Mesenchymal stem cell (in vitro differentiated cells and primary cell): ENCODE measurements at regions not wholly inside any gene's neighbourhood (a gene's known extent, or its start where the extent isn't known, plus 50 kb on each side); places are given as distances from the start of the nearest gene placed in this dataset.

ENCODE experiments used
- DNase-seq: peaks from one replicate; pipeline ENCODE4 v3.0.0-alpha.2; 2013
- H2AFZ ChIP-seq: one replicate; pipeline ENCODE4 v1.6.1; 2013; ENCODE audit warnings: low read depth, mild to moderate bottlenecking, control low read depth, inconsistent platforms, low read length, moderate library complexity
- H2AK5ac ChIP-seq: 2 replicates; pipeline ENCODE4 v1.6.1; 2013; ENCODE audit warnings: low read length, moderate library complexity, mild to moderate bottlenecking, inconsistent platforms; ENCODE audit not compliant: severe bottlenecking
- H2BK120ac ChIP-seq: one replicate; pipeline ENCODE4 v1.6.1; 2013; ENCODE audit warnings: low read depth, mild to moderate bottlenecking, inconsistent platforms, low read length, moderate library complexity
- H2BK12ac ChIP-seq, 2 experiments: one replicate each; pipeline ENCODE4 v1.6.1; 2013; ENCODE audit warnings: inconsistent platforms in 2 of 2, low read length in 2 of 2, mild to moderate bottlenecking in 2 of 2, moderate library complexity in 2 of 2, control low read depth in 1 of 2
- H2BK15ac ChIP-seq: one replicate; pipeline ENCODE4 v1.6.1; 2013; ENCODE audit warnings: mild to moderate bottlenecking, low read depth, inconsistent platforms; ENCODE audit not compliant: poor library complexity, severe bottlenecking
- H2BK5ac ChIP-seq: 2 replicates; pipeline ENCODE4 v1.6.1; 2013; ENCODE audit warnings: low read depth, mild to moderate bottlenecking, low read length, control low read depth, inconsistent platforms; ENCODE audit not compliant: poor library complexity, severe bottlenecking
- H3K14ac ChIP-seq, 2 experiments: one replicate each; pipeline ENCODE4 v1.6.1; 2013; ENCODE audit warnings: inconsistent platforms in 2 of 2, low read length in 2 of 2, control low read depth in 1 of 2, mild to moderate bottlenecking in 1 of 2, moderate library complexity in 1 of 2
- H3K18ac ChIP-seq, 2 experiments: one replicate each; pipeline ENCODE4 v1.6.1; 2013; ENCODE audit warnings: inconsistent platforms in 2 of 2, low read length in 2 of 2, control low read depth in 1 of 2, low read depth in 1 of 2, mild to moderate bottlenecking in 1 of 2
- H3K23ac ChIP-seq, 2 experiments: one replicate each; pipeline ENCODE4 v1.6.1; 2013; ENCODE audit warnings: inconsistent platforms in 2 of 2, low read length in 2 of 2, mild to moderate bottlenecking in 2 of 2, moderate library complexity in 2 of 2, control low read depth in 1 of 2
- H3K27ac ChIP-seq: 2 replicates; pipeline ENCODE4 v1.5.1; 2013; ENCODE audit warnings: mild to moderate bottlenecking, moderate library complexity, low read length, control low read depth, inconsistent platforms; ENCODE audit not compliant: poor library complexity, severe bottlenecking
- H3K27me3 ChIP-seq, 2 experiments: 2 replicates each; pipeline versions ENCODE4 v1.6.1 to v1.7.0; 2013; ENCODE audit warnings: low read length in 2 of 2, mild to moderate bottlenecking in 2 of 2, moderate library complexity in 2 of 2, control low read depth in 1 of 2, inconsistent platforms in 1 of 2; ENCODE audit not compliant: control insufficient read depth in 1 of 2, insufficient read depth in 1 of 2
- H3K36me3 ChIP-seq, 2 experiments: 2 replicates each; pipeline versions ENCODE4 v1.6.1 to v1.7.0; 2013; ENCODE audit warnings: low read length in 2 of 2, control low read depth in 1 of 2, inconsistent platforms in 1 of 2, low read depth in 1 of 2, mild to moderate bottlenecking in 1 of 2; ENCODE audit not compliant: insufficient read depth in 2 of 2, control insufficient read depth in 1 of 2
- H3K4ac ChIP-seq, 2 experiments: one replicate each; pipeline ENCODE4 v1.6.1; 2013; ENCODE audit warnings: inconsistent platforms in 2 of 2, low read length in 2 of 2, mild to moderate bottlenecking in 2 of 2, moderate library complexity in 2 of 2, control low read depth in 1 of 2, low read depth in 1 of 2
- H3K4me1 ChIP-seq: 2 replicates; pipeline ENCODE4 v1.6.1; 2013; ENCODE audit warnings: low read depth, low read length, control low read depth; ENCODE audit not compliant: control insufficient read depth, insufficient read depth
- H3K4me2 ChIP-seq: 2 replicates; pipeline ENCODE4 v1.6.1; 2013; ENCODE audit warnings: low read length, mild to moderate bottlenecking, inconsistent platforms; ENCODE audit not compliant: poor library complexity, severe bottlenecking
- H3K4me3 ChIP-seq, 2 experiments: 2 replicates each; pipeline versions ENCODE4 v1.5.1 to v1.7.0; 2013; ENCODE audit warnings: low read length in 2 of 2, mild to moderate bottlenecking in 2 of 2, control low read depth in 1 of 2, low read depth in 1 of 2; ENCODE audit not compliant: insufficient read depth in 1 of 2
- H3K79me1 ChIP-seq: replicated peaks from 2 replicates; pipeline ENCODE4 v1.6.1; 2013; ENCODE audit warnings: mild to moderate bottlenecking, control low read depth, low read length, inconsistent platforms; ENCODE audit not compliant: poor library complexity, severe bottlenecking
- H3K9ac ChIP-seq: 2 replicates; pipeline ENCODE4 v1.7.0; 2013; ENCODE audit warnings: mild to moderate bottlenecking, low read length, moderate library complexity
- H3K9me3 ChIP-seq: 2 replicates; pipeline ENCODE4 v1.7.0; 2013; ENCODE audit warnings: mild to moderate bottlenecking, low read length; ENCODE audit not compliant: control insufficient read depth
- H4K8ac ChIP-seq: one replicate; pipeline ENCODE4 v1.6.1; 2013; ENCODE audit warnings: inconsistent platforms, mild to moderate bottlenecking, low read length, moderate library complexity
- H4K91ac ChIP-seq: one replicate; pipeline ENCODE4 v1.6.1; 2013; ENCODE audit warnings: mild to moderate bottlenecking, low read length, inconsistent platforms
- WGBS: methylation state at CpG from one replicate; pipeline ENCODE4 v1.1.7; 2013; ENCODE audit warnings: mixed read lengths; 5-methylcytosine and 5-hydroxymethylcytosine counted together

DNA sequence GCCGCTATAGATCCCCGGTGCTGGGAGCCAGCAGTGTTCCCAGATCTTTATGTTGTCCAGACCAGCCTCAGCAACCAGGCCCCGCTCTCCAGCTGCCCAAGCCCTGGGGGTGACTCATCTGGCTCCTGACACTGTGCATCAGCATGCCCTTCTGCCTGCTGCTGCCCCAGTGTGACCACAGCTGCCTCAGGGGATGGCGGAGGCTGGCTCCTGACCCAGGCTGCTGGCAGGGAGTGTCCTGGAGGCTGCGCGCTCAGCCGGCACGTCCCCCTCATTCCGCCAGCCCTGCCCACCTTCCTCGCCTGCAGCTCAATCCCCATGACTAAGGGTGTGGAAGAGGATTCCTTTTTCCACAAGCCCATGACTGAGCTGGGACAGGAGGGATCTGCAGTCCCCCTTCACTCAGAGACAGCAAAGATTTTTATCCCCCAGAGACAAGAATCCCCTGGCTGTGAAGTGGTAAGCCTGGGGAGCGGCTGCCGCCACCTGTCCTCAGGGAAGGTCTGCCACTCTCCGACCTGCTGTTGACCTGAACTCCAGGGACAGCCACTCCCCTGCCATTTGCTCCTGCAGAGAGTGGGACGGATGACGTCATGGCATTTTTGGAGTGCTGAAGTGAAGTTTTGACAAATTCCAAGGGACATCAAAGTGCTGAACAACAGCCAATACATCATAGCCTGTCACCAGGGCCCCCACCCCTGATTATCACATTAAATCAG lies 182.8 kb upstream of the BMPER start:
- Histone ChIP-seq H3K4ac (peak overlapping the region in 1 of 2 experiments; percentile 63), H2BK15ac (peak overlapping the region; percentile 13), H3K14ac (peak overlapping the region in 1 of 2 experiments; percentile 63), H3K4me2 (peak overlapping the region; percentile 26), H3K27me3 (peaks cover 0 to 3% of the 10 kb centered on the region in 2 experiments), H2BK5ac (peak overlapping the region; percentile 63), H2AFZ (no peak overlapping the region), H3K79me1 (no peaks in the 10 kb centered on the region), H2BK12ac (peak overlapping the region; percentile 12 to 95), H3K18ac (peak overlapping the region; percentile 47 to 83), H3K9me3 (peaks cover 8% of the 10 kb centered on the region), H3K9ac (no peak overlapping the region), H3K4me1 (peaks cover 18% of the 10 kb centered on the region), H3K4me3 (no peak overlapping the region), H3K36me3 (no peaks in the 10 kb centered on the region), H4K91ac (no peak overlapping the region), H4K8ac (no peak overlapping the region), H3K23ac (peak overlapping the region in 1 of 2 experiments; percentile 16), H2AK5ac (no peak overlapping the region), H2BK120ac (no peak overlapping the region), H3K27ac (peak overlapping the region; percentile 64)
- 6% methylated on average over 14 of the region's 15 CpGs for WGBS
- peak; percentile 96 for DNase-seq

DNA sequence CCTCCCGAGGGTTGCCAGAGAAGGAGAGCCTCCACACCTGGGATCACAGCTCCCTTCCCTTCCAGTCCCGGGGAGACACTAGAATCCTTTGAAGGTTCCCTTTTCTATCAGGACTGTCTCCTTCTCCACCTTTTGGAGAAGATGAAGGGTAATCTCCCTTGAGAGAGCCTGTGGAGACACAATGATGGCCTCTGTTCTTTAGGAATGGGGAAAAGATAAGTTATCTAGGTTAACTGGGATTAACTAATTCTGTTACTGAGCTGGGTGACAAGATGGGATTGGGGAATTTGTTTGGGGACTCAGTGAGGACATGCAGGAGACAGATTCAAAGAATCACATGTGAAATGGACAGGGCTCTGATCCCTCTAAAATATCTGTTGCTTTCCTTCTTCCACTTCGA lies 181.1 kb upstream of the BMPER start:
- H3K9ac ChIP-seq, result no peak overlapping the region
- no peaks in the 10 kb centered on the region for H3K36me3 ChIP-seq
- no peak overlapping the region for H3K4me3 ChIP-seq
- H2AK5ac ChIP-seq, result peak overlapping the region; percentile 57
- H3K4ac ChIP-seq, result peak overlapping the region in 1 of 2 experiments; percentile 61
- peaks cover 8% of the 10 kb centered on the region for H3K9me3 ChIP-seq
- 68% methylated on average over 2 of the region's 3 CpGs for WGBS
- H3K18ac ChIP-seq, result no peak overlapping the region
- H3K27me3 ChIP-seq, result peaks cover 0 to 3% of the 10 kb centered on the region in 2 experiments
- H2BK120ac ChIP-seq, result no peak overlapping the region
- H4K8ac ChIP-seq, result no peak overlapping the region
- no peak for DNase-seq
- H2BK5ac ChIP-seq, result no peak overlapping the region
- H3K4me2 ChIP-seq, result no peak overlapping the region
- H2AFZ ChIP-seq, result no peak overlapping the region
- no peaks in the 10 kb centered on the region for H3K79me1 ChIP-seq
- peaks cover 20% of the 10 kb centered on the region for H3K4me1 ChIP-seq
- H2BK12ac ChIP-seq, result peak overlapping the region in 1 of 2 experiments; percentile 38
- H4K91ac ChIP-seq, result no peak overlapping the region
- H3K27ac ChIP-seq, result no peak overlapping the region
- H2BK15ac ChIP-seq, result no peak overlapping the region
- H3K14ac ChIP-seq, result no peak overlapping the region
- no peak overlapping the region for H3K23ac ChIP-seq

DNA sequence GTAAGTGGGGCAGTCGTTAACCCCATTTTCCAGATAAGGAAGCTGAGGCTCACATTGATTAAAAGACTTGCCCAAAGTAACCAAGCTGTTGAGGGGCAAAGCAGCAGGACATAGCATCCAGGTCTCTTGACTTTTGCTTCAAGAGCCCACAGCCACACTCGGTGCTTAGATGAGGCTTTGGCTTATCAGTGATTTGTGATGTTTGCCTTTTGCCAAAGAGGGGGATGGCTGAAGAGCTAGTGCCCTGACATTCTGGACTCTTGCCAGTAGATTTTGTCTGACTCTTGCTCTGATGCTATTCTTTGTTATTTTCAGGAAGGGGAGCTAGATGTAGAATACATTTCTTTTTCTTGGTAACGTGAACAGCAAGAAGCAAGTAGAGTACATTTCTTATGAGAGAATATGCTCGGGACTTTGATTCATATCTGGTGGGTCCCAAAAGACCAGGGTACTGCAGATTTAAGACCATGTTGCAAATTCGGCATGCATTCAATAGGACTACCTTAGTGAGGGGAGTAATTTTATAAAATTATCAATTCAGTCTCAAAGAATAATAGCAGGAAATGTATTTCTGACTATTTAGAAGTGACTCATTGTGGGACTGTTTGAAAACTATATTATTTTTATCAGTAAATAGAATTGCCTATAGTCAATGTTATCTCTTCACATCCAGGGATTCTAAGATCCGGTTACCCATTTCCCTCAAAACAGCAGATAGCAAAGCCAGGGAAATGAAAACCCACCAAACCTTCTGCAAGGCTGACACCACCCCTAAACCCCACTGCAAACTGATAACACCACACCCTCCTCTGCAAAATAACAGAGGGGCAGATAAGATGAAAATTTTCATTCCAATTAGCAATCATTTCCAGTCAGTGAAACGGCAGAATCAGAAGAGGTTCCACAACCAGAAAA lies 180.0 kb upstream of the BMPER start:
- H3K27ac ChIP-seq, result no peak overlapping the region
- no peak overlapping the region for H3K4me2 ChIP-seq
- no peak overlapping the region for H3K4ac ChIP-seq
- H2BK120ac ChIP-seq, result no peak overlapping the region
- H2BK5ac ChIP-seq, result no peak overlapping the region
- no peak overlapping the region for H2BK12ac ChIP-seq
- H2BK15ac ChIP-seq, result no peak overlapping the region
- H3K23ac ChIP-seq, result no peak overlapping the region
- H3K36me3 ChIP-seq, result no peaks in the 10 kb centered on the region
- WGBS, result 81% methylated on average over 7 of the region's 7 CpGs
- no peak overlapping the region for H3K18ac ChIP-seq
- H3K9me3 ChIP-seq, result peaks cover 2% of the 10 kb centered on the region
- H3K4me3 ChIP-seq, result no peak overlapping the region
- DNase-seq, result no peak
- no peak overlapping the region for H3K14ac ChIP-seq
- H3K9ac ChIP-seq, result no peak overlapping the region
- H3K27me3 ChIP-seq, result peaks cover 0 to 3% of the 10 kb centered on the region in 2 experiments
- no peak overlapping the region for H2AFZ ChIP-seq
- no peak overlapping the region for H4K8ac ChIP-seq
- H4K91ac ChIP-seq, result no peak overlapping the region
- no peaks in the 10 kb centered on the region for H3K79me1 ChIP-seq
- no peak overlapping the region for H2AK5ac ChIP-seq
- peaks cover 20% of the 10 kb centered on the region for H3K4me1 ChIP-seq

DNA sequence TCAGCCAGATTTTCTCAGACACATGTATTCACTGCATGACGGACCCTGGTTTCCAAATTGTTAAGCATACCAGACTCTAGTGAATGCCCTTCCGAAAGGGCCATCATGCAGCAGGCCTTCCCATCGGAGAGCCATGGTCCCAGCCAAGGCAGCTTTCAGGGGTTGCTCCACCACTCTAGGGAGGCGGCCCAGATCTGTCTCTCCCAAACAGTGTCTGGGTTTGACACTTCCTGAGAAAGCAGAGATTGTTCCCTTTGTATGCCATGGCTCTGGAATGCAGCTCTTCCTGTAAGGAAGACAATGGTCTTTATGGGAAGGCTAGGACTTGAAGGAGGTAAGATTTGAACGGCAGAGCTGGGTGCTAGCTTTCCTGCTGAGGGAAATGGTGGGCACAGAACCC lies 178.8 kb upstream of the BMPER start:
- Histone ChIP-seq H3K4me2 (no peak overlapping the region), H3K9me3 (no peaks in the 10 kb centered on the region), H3K36me3 (no peaks in the 10 kb centered on the region), H2BK120ac (no peak overlapping the region), H3K23ac (no peak overlapping the region), H2AFZ (no peak overlapping the region), H3K9ac (no peak overlapping the region), H2BK15ac (no peak overlapping the region), H3K18ac (no peak overlapping the region), H3K79me1 (no peaks in the 10 kb centered on the region), H4K8ac (no peak overlapping the region), H3K4me1 (peaks cover 20% of the 10 kb centered on the region), H2BK12ac (no peak overlapping the region), H2BK5ac (no peak overlapping the region), H3K27me3 (peaks cover 0 to 3% of the 10 kb centered on the region in 2 experiments), H3K27ac (no peak overlapping the region), H3K4me3 (no peak overlapping the region), H4K91ac (no peak overlapping the region), H2AK5ac (no peak overlapping the region), H3K4ac (no peak overlapping the region), H3K14ac (no peak overlapping the region)
- WGBS, result 90% methylated on average over 5 of the region's 5 CpGs
- DNase-seq, result no peak
